ENCODE measurements at regions not wholly inside any gene's neighbourhood (a gene's known extent, or its start where the extent isn't known, plus 50 kb on each side); places are given as distances from the start of the nearest gene placed in this dataset.
"Not testable (repeated sequence)": the region's sequence is repeated elsewhere in the genome, so short reads cannot be mapped to it uniquely, and the experiment has no call there.

- Mint-ChIP-seq H3K4me3 (no peak overlapping the region), H3K27ac (no peak overlapping the region), H3K4me1 (ENCODE audit: unreplicated experiment) (no peaks in the 10 kb centered on the region), H3K36me3 (no peaks in the 10 kb centered on the region), H3K27me3 (peaks cover 32% of the 10 kb centered on the region), H3K9me3 (peaks cover 8% of the 10 kb centered on the region)
- TF ChIP-seq CTCF (conservative IDR thresholded peaks at IDR 0.05) = no peak
- DNase-seq (ENCODE audit: extremely low spot score, unreplicated experiment) = no peak
Measured at GRCh38 chr7:104264285-104264684, 56.5 kb upstream of the ORC5 start.

- no peaks in the 10 kb centered on the region for H3K4me1 Mint-ChIP-seq (ENCODE audit: unreplicated experiment)
- H3K27me3 Mint-ChIP-seq = peaks cover 38% of the 10 kb centered on the region
Measured at GRCh38 chr7:104267701-104268368, 60.0 kb upstream of the ORC5 start.

GRCh38 chr7:104271948-104272347 lies 56.5 kb upstream of the LHFPL3 start:
- Mint-ChIP-seq H3K4me3 (no peak overlapping the region), H3K36me3 (no peaks in the 10 kb centered on the region), H3K27me3 (peaks cover 26% of the 10 kb centered on the region)

More at GRCh38 chr7:104267701-104268368, 60.0 kb upstream of the ORC5 start:
- no peak for DNase-seq (ENCODE audit: extremely low spot score, unreplicated experiment)
- TF ChIP-seq CTCF (conservative IDR thresholded peaks at IDR 0.05) = peak; percentile 67
- Mint-ChIP-seq H3K27ac (no peak overlapping the region), H3K9me3 (peaks cover 8% of the 10 kb centered on the region), H3K36me3 (no peaks in the 10 kb centered on the region), H3K4me3 (no peak overlapping the region)

GRCh38 chr7:104272767-104273384 lies 55.5 kb upstream of the LHFPL3 start:
- no peaks in the 10 kb centered on the region for H3K36me3 Mint-ChIP-seq
- no peak overlapping the region for H3K27ac Mint-ChIP-seq
- peaks cover 5% of the 10 kb centered on the region for H3K9me3 Mint-ChIP-seq
- H3K27me3 Mint-ChIP-seq = peaks cover 23% of the 10 kb centered on the region
- H3K4me1 Mint-ChIP-seq (ENCODE audit: unreplicated experiment) = no peaks in the 10 kb centered on the region
- DNase-seq (ENCODE audit: extremely low spot score, unreplicated experiment) = no peak
- no peak overlapping the region for H3K4me3 Mint-ChIP-seq
- TF ChIP-seq CTCF (conservative IDR thresholded peaks at IDR 0.05) = peak; percentile 67

More at GRCh38 chr7:104271948-104272347, 56.5 kb upstream of the LHFPL3 start:
- Mint-ChIP-seq H3K27ac (no peak overlapping the region), H3K4me1 (ENCODE audit: unreplicated experiment) (no peaks in the 10 kb centered on the region), H3K9me3 (peaks cover 5% of the 10 kb centered on the region)
- DNase-seq (ENCODE audit: extremely low spot score, unreplicated experiment) = no peak
- TF ChIP-seq CTCF (conservative IDR thresholded peaks at IDR 0.05) = no peak

GRCh38 chr7:104275900-104276299 lies 52.5 kb upstream of the LHFPL3 start:
- no peak overlapping the region for H3K27ac Mint-ChIP-seq
- H3K36me3 Mint-ChIP-seq = no peaks in the 10 kb centered on the region
- no peak for TF ChIP-seq CTCF (conservative IDR thresholded peaks at IDR 0.05)

GRCh38 chr7:104276730-104277129 lies 51.7 kb upstream of the LHFPL3 start:
- H3K27ac Mint-ChIP-seq = not testable (repeated sequence)

More at GRCh38 chr7:104275900-104276299, 52.5 kb upstream of the LHFPL3 start:
- H3K27me3 Mint-ChIP-seq = peaks cover 4% of the 10 kb centered on the region
- DNase-seq (ENCODE audit: extremely low spot score, unreplicated experiment) = no peak
- H3K9me3 Mint-ChIP-seq = peaks cover 5% of the 10 kb centered on the region
- no peaks in the 10 kb centered on the region for H3K4me1 Mint-ChIP-seq (ENCODE audit: unreplicated experiment)
- H3K4me3 Mint-ChIP-seq = no peak overlapping the region

More at GRCh38 chr7:104276730-104277129, 51.7 kb upstream of the LHFPL3 start:
- not testable (repeated sequence) for H3K27me3 Mint-ChIP-seq; DNase-seq (ENCODE audit: extremely low spot score, unreplicated experiment); H3K36me3 Mint-ChIP-seq; H3K9me3 Mint-ChIP-seq; H3K4me3 Mint-ChIP-seq; H3K4me1 Mint-ChIP-seq (ENCODE audit: unreplicated experiment)

All from type B pancreatic cell (in vitro differentiated cells).